AG10803 (cell line): ENCODE measurements at regions not wholly inside any gene's neighbourhood (a gene's known extent, or its start where the extent isn't known, plus 50 kb on each side); places are given as distances from the start of the nearest gene placed in this dataset.
"Not testable (repeated sequence)": the region's sequence is repeated elsewhere in the genome, so short reads cannot be mapped to it uniquely, and the experiment has no call there.

Experiments used
- DNase-seq: peaks from one replicate; pipeline ENCODE4 v3.0.0; 2010; ENCODE audit warnings: low read depth
- H3K4me3 ChIP-seq: 2 replicates; pipeline ENCODE4 v1.5.1; 2011; ENCODE audit warnings: mild to moderate bottlenecking, low read length, control low read depth
- CTCF ChIP-seq: conservative IDR thresholded peaks from 2 replicates; pipeline ENCODE4 v1.5.1; 2011; ENCODE audit warnings: mild to moderate bottlenecking, low read length, control low read depth, inconsistent platforms

- DNase-seq: no peak
- no peak for TF ChIP-seq CTCF
- H3K4me3 ChIP-seq: no peak overlapping the region
Observed at GRCh38 chr14:52175982-52176502, 91.5 kb upstream of the PTGDR start.

- not testable (repeated sequence) for H3K4me3 ChIP-seq
Observed at GRCh38 chr14:52171932-52172331, 95.6 kb upstream of the PTGDR start.

GRCh38 chr14:52166822-52167221, 98.0 kb upstream of the NID2 start:
- DNase-seq: no peak
- TF ChIP-seq CTCF: no peak
- no peak overlapping the region for H3K4me3 ChIP-seq

More at GRCh38 chr14:52171932-52172331, 95.6 kb upstream of the PTGDR start:
- not testable (repeated sequence) for DNase-seq

- no peak for DNase-seq
- H3K4me3 ChIP-seq: no peak overlapping the region
- TF ChIP-seq CTCF: no peak
Observed at GRCh38 chr14:52155651-52156213, 86.9 kb upstream of the NID2 start.

- H3K4me3 ChIP-seq: no peak overlapping the region
- no peak for DNase-seq
- no peak for TF ChIP-seq CTCF
Observed at GRCh38 chr14:52154992-52155650, 86.3 kb upstream of the NID2 start.

- H3K4me3 ChIP-seq: no peak overlapping the region
- DNase-seq: no peak
- no peak for TF ChIP-seq CTCF
Observed at GRCh38 chr14:52153939-52154338, 85.1 kb upstream of the NID2 start.

GRCh38 chr14:52150162-52150561, 81.3 kb upstream of the NID2 start:
- no peak for DNase-seq
- H3K4me3 ChIP-seq: no peak overlapping the region
- no peak for TF ChIP-seq CTCF
